Heart right ventricle (tissue), 16 donors: ENCODE measurements at regions not wholly inside any gene's neighbourhood (a gene's known extent, or its start where the extent isn't known, plus 50 kb on each side); places are given as distances from the start of the nearest gene placed in this dataset.

Source experiments
- ATAC-seq, 8 donors: fragments of 200-7000 bp; cut with Tn5 transposase; one replicate each; pipeline ENCODE4 v1.9.1; 2020; ENCODE audit warnings: mild to moderate bottlenecking in 8 of 8, moderate library complexity in 8 of 8, moderate number of reproducible peaks in 1 of 8
- DNase-seq, 2 donors: peaks; one replicate each; pipeline ENCODE4 v3.0.0-alpha.2; 2020
- H3K27ac ChIP-seq, 10 donors: fragments of 200-600 bp; sonication (generic) in 2 of 10; one replicate each; pipeline versions ENCODE4 v1.5.0 to v1.8.0; 2020 to 2022; ENCODE audit warnings: mild to moderate bottlenecking in 3 of 10
- H3K27me3 ChIP-seq, 7 donors: fragments of 200-600 bp; one replicate each; pipeline ENCODE4 v1.8.0; 2021 to 2022; ENCODE audit warnings: mild to moderate bottlenecking in 2 of 7
- H3K36me3 ChIP-seq, 9 donors: fragments of 200-600 bp; sonication (generic) in 1 of 9; one replicate each; pipeline versions ENCODE4 v1.5.0 to v1.8.0; 2020 to 2022; ENCODE audit warnings: mild to moderate bottlenecking in 2 of 9
- H3K4me1 ChIP-seq, 9 donors: fragments of 200-600 bp; sonication (generic) in 1 of 9; one replicate each; pipeline versions ENCODE4 v1.5.0 to v1.8.0; 2020 to 2022; ENCODE audit warnings: mild to moderate bottlenecking in 4 of 9
- H3K4me3 ChIP-seq, 10 donors: fragments of 200-600 bp; sonication (generic) in 2 of 10; one replicate each; pipeline versions ENCODE4 v1.5.0 to v1.8.0; 2020 to 2022; ENCODE audit warnings: mild to moderate bottlenecking in 7 of 10, moderate library complexity in 2 of 10
- H3K9me3 ChIP-seq, 11 donors: fragments of 200-600 bp in 10 of 11; sonication (generic) in 2 of 11; one replicate each; pipeline versions ENCODE4 v1.5.0 to v1.8.0; 2013 to 2022; ENCODE audit warnings: mild to moderate bottlenecking in 2 of 11, control low read depth in 1 of 11, moderate library complexity in 1 of 11
- CTCF ChIP-seq, 9 donors: fragments of 200-600 bp; sonication (generic) in 2 of 9; IDR thresholded peaks; one replicate each; pipeline versions ENCODE4 v1.5.0 to v1.8.0; 2021 to 2022; ENCODE audit warnings: antibody characterized with exemption in 9 of 9, mild to moderate bottlenecking in 5 of 9, moderate library complexity in 1 of 9
- WGBS, 2 donors: extraction: QIAGEN DNeasy Blood & Tissue Kit; methylation state at CpG; one replicate each; pipeline ENCODE4 v1.1.7; 2013; ENCODE audit warnings: inconsistent platforms in 1 of 2; 5-methylcytosine and 5-hydroxymethylcytosine counted together
- intact Hi-C, 10 donors: fragments of 100-400 bp; cut with DNase I; formaldehyde crosslinking; loops; one replicate each; pipeline versions ENCODE4 v1.11.1 to v1.14.2; 2022
- donor health status: Arrhythmogenic right ventricular cardiomyopathy.
- donor health status: ischemic (EF 13 %, LVEDD 7.1; RV severe dilation, severe dysfunction).
- donor health status: healthy with polysubstance abuse.
- donor health status: DM: no; HTN: yes; CAD: no.
- donor health status: DM: no; HTN: no; CAD: no.
- donor health status: ischemic (EF 25% LVEDD 6.9; RV normal size, moderate dysfunction).
- donor health status: ischemic (EF 25% LVEDD 5.7; RV mildly dilated, moderate dysfunction).
- donor health status: healthy.
- donor health status: DM: yes; HTN: yes; CAD: no.
- donor health status: Ischemic cardiomyopathy.
- donor health status: ischemic (EF 35%, LVEDD 5.7; RV mildly dilated, moderate dysfunction).
- donor health status: nonischemic (EF 11% LVEDD 7.7; RV severe dilation, severe dysfunction).
- donor health status: DM: yes; HTN: yes; CAD: no.
- donor health status: PGD.
- donor health status: ischemic (EF 29% LVEDD 5.4; RV normal size, mild dysfunction).
- donor health status: nonischemic (EF 23%, LVEDD 6.1; RV moderate dilation, normal function).

- no peak for ATAC-seq
Measured at GRCh38 chrX:143206966-143207365, 181.2 kb downstream of the SPANXN4 start.

GRCh38 chrX:143171703-143172102 is 146.0 kb downstream of the SPANXN4 start:
- no peak for TF ChIP-seq CTCF (IDR thresholded peaks at IDR 0.05)
- H3K4me1 ChIP-seq = no peaks in the 10 kb centered on the region
- no peak overlapping the region for H3K4me3 ChIP-seq
- intact Hi-C loops = no loop called here
- peaks cover 0 to 11% (median 0%) of the 10 kb centered on the region in 11 donors for H3K9me3 ChIP-seq
- no peak for DNase-seq
- no peaks in the 10 kb centered on the region for H3K36me3 ChIP-seq
- no peak overlapping the region for H3K27ac ChIP-seq
- ATAC-seq = no peak
- no peaks in the 10 kb centered on the region for H3K27me3 ChIP-seq
- 81 to 93% methylated on average over 3 of the region's 3 CpGs for WGBS, 2 donors

More at GRCh38 chrX:143206966-143207365, 181.2 kb downstream of the SPANXN4 start:
- peaks cover 0 to 11% (median 0%) of the 10 kb centered on the region in 11 donors for H3K9me3 ChIP-seq
- no peak overlapping the region for H3K4me3 ChIP-seq
- TF ChIP-seq CTCF (IDR thresholded peaks at IDR 0.05) = no peak
- no peaks in the 10 kb centered on the region for H3K36me3 ChIP-seq
- intact Hi-C loops = no loop called here
- WGBS, 2 donors = 50 to 61% methylated on average over 1 of the region's 1 CpG
- no peak overlapping the region for H3K27ac ChIP-seq
- no peak for DNase-seq
- H3K4me1 ChIP-seq = no peaks in the 10 kb centered on the region
- H3K27me3 ChIP-seq = no peaks in the 10 kb centered on the region

GRCh38 chrX:143165778-143166177 is 140.1 kb downstream of the SPANXN4 start:
- intact Hi-C loops = no loop called here
- Histone ChIP-seq H3K9me3 (no peaks in the 10 kb centered on the region), H3K4me1 (no peaks in the 10 kb centered on the region), H3K36me3 (no peaks in the 10 kb centered on the region), H3K27me3 (no peaks in the 10 kb centered on the region), H3K4me3 (no peak overlapping the region), H3K27ac (no peak overlapping the region)
- no peak for DNase-seq
- 30 to 48% methylated on average over 1 of the region's 1 CpG for WGBS, 2 donors
- ATAC-seq = no peak
- no peak for TF ChIP-seq CTCF (IDR thresholded peaks at IDR 0.05)

- Histone ChIP-seq H3K36me3 (no peaks in the 10 kb centered on the region), H3K27ac (no peak overlapping the region), H3K4me1 (no peaks in the 10 kb centered on the region), H3K4me3 (no peak overlapping the region), H3K9me3 (peaks cover 0 to 15% (median 0%) of the 10 kb centered on the region in 11 donors), H3K27me3 (no peaks in the 10 kb centered on the region)
- ATAC-seq = no peak
- DNase-seq = no peak
- intact Hi-C loops = no loop called here
- WGBS, 2 donors = 54 to 55% methylated on average over 2 of the region's 2 CpGs
- no peak for TF ChIP-seq CTCF (IDR thresholded peaks at IDR 0.05)
Measured at GRCh38 chrX:143139681-143140080, 114.0 kb downstream of the SPANXN4 start.
